COLO668 (cell line): ENCODE measurements at regions not wholly inside any gene's neighbourhood (a gene's known extent, or its start where the extent isn't known, plus 50 kb on each side); places are given as distances from the start of the nearest gene placed in this dataset.
A peak's percentile ranks its signal among the peaks of the same experiment; 100 is the strongest.

Experiments
- DNase-seq: peaks from one replicate; lab custom pipeline; 2025; ENCODE audit not compliant: unreplicated experiment; lab: John Stamatoyannopoulos, UW

DNA sequence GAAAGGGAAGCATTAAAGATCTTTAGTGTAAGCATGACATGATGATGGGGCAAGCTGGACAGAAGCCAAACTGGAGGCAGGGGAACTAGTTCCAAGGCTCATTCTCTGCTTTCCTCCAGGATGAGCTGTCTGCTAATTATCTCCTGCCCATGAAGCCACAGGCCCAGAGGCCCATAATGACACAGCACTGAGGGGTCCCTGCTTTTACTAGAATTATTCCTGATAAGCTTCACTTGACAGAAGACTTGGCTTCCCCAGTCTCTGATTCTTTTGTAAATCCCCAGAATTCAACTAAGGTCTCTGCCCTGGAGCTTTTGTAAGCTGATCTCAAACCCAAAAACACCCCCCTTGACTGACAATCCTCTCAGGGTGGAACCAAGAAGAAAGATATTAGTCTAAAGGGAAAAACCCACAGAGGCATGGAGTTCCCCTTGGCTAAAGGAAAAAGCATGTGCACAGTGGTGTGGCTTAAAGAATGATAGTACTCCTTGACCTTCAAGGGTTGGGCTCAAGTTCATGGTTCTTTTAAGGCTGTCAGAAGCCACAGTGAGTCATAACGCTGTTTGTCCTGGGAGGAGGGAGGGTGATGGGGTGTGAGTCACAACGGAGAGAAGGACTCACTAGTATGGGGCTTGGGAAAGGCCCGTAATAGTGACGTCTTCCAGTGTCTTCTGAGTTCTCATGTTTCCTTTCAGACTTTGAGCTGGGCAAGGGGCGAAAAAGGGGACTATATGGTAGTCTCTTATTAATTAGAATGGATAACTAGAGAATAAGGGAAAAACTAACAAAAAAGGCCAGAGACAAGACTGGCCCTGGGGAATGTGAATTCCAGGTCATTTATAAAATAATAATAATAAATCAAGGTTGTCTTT, 146.0 kb upstream of the CPEB2 start:
- no peak for DNase-seq

DNA sequence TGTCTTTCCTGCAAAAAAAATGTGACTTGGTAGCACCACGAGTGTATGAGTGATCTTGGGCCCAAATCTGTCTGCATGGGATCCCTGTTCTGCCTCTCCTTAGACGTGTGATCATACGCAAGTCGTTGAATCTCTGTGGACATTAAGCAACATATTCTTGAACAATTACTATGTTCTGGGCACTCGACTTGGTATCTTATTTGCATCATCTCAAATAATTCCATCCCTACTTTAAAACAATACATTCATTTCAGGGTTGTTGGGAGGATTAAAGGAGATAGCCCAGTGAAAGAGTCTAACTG, 145.4 kb upstream of the CPEB2 start:
- no peak for DNase-seq

DNA sequence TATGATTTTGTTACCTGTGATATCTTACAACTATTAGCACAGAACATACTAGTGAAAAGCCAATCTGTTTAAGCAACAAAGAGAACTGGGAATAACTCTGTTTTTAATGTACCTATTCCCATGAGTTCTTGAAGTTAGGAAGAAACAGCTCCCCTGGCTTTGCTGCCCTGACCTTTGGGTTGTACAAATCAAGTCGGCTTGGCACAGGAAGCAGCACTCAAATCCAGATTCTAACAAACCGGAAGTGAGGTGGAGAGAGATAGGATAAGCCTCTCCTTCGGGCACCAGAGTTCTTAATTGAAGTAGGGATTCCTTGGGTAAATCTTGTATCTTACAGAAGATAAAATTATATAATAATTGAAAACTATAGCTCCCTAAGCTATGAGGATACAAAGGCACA, 144.8 kb upstream of the CPEB2 start:
- no peak for DNase-seq

DNA sequence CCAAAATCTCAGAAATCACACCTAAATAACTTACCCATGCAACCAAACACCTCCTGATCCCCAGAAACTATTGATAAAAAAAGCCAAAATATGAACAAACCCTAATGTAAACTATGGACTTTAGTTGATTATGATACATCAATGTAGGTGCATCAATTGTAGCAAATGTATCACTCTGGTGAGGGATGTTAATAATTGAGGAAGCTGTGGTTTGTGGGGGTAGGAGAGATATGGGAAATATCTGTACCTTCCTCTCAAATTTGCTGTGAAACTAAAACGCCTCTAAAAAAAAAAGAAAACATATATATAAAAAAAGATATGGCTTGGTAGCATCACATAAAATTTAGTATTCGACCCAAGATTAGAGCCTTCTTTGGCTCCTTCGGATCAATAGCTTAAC, 144.3 kb upstream of the CPEB2 start:
- no peak for DNase-seq

DNA sequence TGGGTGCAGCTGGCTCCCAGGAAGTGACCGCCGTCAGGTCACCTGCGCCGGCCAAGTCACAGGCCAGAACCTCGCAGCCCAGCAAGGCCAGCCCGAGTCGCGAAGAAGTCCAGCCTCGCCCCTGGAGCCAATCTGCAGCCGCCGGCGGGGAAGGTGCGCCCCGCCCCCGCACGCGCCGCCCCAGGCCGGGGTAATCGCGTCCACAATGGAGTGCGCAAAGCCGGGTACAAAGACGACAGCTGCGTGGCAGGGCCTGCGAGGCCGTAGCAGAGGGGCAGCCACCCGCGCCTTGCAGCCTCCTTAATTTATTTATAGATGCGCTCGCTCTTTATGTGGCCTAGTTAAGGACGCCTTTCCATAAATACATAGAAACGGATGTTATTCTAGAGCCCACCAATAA, 139.4 kb upstream of the CPEB2 start:
- DNase-seq: peak; percentile 38

DNA sequence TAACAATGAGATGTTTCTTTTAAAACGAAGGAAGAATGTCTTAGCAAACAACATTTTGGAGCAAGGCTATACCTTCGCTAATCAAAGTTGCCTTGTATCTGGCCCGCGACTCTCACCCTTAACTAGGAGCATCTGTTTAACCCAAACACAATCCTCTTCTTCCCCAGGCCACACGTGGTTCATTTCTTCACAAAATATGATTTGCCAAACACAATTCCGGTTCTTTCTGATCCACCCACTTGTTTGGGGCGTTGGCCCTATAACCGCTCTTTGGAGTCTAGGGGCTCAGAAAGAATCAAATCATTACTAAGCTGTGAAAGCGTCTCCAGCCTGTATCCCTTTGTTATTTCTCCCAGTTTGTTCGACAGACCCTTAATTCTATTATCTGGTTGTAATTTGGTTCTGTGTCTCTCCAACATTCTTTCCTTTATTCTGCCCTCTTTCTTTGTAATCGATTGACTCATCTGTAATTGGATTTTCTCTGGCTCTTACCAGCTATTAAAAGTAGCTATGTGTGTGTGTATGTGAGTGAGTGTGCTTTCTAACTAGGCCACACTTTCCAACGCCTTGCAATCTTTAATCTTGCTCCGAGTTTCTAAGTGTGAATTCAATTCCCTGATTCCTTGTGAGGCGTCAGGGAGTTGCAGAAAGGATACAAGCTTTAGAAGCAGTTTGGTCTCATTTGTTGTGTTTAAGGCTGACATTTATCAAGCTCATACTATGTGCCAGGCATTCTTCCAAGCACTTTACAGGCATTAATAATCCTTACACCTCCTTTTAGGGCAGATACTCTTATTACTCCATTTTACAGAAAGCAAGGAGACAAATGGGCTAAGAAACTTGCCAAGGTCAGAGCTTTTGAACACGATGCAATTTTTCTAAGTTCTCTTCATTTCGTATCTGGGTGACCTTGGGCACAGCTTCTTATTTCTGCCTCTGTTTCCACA, 138.6 kb upstream of the CPEB2 start:
- no peak for DNase-seq

DNA sequence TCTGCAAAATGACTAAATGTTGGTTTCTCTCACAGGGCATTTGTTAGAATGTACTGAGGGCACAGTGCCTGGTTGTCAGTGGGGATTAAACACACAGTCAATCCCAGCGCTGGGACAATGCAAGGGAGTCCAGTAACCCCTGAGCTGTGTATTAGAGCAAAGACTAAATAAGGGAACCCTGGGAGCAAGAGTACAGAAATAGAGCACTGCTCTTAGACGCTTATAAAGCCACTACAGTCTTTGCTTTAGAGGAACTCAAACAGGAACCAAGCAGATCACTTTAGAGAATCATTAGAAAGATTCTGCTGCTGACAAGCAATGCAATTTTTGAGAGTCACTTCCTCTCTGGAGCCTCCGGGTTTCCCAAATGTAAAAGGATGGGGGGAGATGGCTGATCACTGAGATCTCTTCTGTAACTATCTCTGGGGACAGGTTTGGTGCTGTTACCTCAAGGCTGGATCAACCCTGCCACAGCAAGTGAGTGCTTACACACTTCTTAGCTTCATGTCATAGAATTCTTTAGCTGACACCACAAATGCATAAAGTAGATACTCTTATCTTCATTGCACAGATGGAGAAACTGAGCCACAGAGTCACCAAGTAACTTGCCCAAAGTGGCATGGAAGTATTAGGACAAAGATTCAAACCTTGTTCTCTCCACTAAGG, 137.8 kb upstream of the CPEB2 start:
- no peak for DNase-seq

DNA sequence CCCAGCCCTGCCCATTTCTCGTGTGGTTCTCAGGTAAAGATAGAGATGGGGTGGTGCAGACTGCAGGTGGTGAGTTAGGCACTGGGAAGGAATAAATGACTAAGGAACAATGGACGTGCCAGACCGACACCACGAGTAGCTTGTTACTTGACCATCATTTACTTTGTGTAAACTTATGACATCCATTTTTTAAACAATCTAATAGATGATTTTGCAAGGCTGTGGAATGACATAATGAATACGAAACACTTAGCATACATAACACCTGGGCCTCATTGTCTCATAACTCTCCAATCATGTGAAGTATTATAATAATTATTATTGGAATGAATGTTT, 137.3 kb upstream of the CPEB2 start:
- no peak for DNase-seq

DNA sequence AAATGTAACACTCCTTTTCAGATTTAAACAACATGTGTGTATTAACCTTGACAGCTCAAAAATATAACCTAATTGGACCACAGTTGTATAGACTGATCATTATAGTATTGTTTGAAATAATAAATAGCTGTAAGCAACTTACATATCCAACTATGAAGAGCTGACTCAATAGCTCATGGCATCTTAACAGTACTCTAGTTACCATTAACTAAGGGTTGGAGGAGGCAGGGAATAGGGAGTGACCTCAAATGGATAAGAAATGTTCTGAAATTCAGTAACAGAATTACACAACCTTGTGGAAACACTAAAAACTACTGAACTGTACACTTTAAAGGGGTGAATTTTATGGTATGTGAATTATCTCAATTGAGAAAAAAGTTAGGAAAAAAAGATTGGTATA, 136.5 kb upstream of the CPEB2 start:
- no peak for DNase-seq

DNA sequence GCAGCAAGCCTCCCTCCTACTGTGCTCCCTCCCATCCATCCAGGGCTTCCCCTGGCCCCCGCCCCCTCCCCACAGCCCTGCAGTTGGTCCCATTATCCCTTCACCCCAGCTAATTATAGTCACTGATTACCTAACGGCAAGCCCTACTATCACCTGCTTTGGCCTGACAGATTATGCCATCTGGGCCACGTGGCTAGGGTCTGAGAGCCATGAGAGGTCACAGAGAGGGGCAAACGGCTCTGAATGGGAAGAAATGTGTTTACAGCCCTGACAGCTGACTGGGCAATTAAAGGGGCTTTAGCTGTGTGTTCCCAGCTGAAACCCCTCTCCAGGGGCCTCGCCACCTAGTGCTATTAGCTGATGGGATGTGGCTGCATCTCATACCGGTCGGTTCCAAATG, 134.4 kb upstream of the CPEB2 start:
- no peak for DNase-seq

DNA sequence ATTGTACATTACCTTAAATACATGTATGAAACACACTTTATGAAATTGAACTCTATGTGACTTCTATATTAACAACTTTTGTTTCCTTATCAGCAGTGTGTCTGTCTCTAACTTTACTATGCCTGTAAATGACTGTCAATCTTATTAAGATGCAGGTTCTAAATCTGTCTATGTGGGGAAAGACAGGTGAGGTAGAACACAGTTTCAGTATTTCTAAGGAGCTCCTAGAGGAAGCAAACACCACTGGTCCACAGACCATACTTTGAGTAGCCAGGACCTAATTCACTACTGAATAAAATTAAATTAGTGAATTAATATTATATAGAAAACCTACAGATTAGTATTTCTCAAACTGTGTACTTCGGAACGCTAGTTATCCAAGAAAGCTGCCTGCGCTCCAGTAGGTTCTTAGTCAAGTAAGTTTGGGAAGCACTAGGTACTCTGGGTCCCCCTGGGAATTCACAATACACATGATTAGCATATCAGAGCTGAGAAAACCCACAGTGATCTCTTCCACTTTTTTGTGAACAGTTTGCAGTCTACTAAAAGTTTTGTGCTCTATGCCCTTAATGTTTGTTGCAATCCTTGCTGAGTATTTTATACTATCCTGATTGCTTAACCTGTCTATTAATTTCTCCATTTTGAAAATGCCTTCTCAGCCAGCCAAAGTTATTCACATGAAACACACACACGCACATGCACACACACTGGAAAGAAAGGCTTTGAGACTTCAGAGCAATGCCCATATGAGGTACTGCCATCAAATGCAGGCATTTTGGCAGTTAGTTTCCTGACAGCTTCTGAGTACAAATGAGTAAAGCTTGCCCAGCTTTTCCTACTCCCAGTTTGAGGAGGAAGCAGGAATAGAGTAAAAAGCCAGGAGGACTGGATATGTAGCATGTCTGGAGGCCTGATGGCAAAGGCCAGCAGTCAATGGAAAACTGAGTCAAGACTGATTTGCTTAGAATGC, 133.6 kb upstream of the CPEB2 start:
- no peak for DNase-seq

DNA sequence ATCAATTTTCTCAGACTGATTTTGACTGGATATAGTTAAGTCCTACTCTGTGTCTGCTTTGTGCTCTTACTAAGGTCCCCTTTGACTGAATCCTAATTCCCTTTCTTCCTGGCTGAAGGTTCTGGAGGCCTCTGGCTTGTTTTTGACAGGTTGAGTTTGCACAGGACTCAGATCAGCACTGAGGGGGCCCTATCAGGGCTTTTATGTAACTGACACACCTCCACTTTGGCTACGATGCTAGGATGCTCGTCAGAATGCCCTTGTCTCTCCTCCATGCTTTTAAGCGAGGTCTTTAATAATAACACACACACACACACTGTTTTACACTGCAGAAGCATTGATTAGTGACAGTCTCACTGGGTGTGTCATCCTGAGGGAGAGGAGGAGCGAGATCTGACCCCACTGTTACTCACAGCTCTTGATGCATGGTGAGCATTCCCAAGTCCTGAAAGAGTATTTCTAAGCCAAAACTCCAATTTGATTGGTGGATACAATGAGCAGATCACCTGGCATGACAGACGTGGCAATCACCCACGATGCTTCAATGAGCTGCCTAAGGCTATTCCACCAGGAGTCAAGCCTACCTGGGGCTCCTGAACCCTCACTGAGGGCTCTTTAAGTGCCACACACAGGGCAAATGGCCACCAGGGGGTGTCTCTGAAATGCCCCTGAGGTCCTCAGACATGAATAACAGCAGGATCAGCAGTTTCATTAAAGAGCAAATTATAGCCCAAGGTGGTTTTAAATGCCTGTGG, 130.4 kb upstream of the CPEB2 start:
- DNase-seq: peak; percentile 35

DNA sequence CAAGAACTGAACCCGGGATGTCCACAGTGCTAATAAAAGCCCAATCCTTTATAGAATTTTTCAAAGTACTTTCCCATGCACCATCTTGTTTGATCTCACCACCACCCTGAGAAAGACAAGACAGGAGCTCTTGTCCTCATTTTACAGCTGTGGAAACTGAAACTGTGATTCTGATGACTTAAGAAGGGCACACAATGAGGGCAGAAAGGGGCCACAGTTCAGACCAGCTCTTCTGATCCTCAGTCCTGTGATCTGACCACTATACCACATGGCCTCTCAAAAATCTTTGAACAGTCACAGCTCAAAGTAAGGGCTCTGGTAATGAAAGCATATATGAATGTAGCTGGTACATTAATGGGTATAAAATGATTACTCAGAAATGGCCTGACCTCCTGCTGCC, 127.3 kb upstream of the CPEB2 start:
- DNase-seq: no peak

DNA sequence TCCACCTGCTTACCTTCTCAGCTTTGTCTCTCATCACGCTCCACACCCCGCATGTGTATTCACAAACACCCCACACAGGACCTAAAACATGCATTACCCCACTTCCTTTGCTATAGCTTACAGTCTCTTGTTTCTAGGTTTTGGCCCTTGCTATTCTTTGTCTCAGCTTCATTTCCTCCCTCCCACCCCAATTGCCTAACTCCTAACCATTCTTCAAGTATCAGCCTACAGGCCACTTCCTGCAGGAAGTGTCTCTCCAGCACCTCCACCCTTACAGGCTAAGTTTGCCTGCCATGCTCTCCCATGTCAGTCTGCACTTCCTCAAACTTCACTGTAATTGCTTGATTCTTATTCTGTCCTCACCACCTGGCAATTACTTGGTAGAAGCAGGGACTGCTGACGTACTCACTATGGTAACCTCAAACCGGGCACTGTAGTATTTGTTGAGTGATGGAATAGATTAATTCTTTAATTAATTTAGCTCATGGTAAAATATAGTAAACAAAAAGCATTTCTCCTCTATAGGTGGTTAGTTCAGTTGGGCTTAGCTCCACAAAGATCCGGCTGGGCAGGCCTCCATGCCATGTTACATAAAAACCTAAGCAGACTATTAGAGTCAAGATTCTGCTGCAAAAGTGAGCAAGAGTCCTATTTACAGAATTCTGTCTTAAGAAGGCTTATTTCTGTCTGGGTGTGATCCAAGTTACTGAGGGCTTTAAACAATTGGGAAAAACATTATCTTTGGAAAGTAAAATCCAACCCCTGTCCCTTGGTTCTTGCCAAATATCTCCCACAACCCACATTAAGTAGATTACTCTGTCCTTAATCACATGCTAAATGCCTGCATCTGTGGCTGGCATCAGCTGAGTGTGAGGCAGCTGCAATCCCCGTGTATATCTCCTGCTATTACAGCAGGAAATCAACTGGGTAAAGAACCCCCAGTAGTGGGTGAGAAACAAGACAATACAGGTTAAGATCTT, 124.7 kb upstream of the CPEB2 start:
- DNase-seq: no peak

DNA sequence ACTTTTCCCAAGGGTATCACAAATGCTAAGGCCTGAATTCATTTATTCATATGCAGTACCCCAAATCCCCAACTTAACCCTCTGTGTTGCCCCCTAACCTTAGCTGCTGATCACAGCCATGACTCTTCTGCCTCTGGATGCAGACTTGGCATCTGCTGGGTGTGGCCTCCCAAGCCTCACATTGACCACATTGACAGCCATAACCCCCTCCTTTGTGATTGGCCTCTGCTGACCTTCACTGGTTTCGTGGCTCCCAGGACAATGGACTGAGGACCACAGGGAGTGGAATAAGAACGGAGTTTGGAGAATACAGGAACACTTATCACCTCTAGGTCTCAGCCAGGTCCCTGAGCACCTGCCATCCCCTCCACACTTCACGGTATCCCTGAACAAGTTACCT, 123.6 kb upstream of the CPEB2 start:
- no peak for DNase-seq

DNA sequence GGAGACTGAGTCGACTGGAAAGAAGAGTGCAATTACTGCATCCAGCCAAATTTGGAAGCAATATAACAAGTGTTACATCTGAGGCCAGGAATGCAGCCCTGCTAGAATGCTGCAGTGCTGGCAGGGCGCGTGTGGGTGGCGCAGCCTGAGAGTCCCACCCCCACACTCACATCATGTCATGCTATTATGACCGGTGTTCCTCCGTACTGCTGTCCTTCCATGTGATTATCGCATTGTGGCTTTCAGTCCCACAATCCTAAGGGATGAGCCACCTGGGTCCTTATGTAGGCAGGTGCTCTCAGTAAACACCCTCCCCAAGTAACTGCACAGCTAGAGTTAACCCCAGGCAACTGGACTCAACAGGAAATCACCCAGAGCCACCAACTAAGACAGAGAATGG, 122.6 kb upstream of the CPEB2 start:
- peak; percentile 72 for DNase-seq

DNA sequence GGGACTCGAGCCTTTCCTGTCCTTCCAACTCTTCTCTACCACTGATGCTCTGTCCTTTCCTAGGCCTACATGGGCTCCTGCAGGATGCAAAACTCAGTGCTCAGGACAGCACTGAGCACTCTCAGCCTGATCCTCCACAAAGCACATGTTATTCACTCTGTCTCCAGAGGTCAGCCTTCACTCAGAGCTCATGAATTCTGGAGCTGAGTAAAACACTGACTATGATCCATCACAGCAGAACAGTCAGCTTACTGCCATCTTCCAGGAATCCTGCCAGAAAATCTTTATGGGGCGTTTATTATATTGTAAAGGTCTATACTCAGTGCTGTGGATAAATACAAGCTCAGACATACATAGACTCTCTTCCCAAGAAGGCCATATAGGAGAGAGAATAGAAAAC, 121.5 kb upstream of the CPEB2 start:
- DNase-seq: no peak

DNA sequence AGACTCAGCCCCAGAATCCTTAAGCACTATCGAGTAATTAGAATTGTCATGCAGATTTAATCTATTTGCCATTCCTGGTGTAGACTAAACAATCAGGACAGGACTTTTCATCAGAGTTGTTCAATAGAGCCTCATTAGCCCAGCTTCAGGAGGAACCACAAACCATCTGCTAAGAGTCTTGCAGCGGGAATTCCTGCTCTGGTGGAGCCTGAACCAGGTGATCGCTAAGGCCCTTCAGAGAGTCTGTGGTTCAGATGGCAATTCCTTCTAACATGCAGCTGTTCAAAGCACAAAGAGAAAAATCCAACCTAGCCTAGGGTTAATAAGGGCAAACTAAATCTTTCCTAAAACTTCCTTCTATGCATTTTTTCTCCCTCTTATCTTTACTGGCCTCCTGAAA, 119.1 kb upstream of the CPEB2 start:
- DNase-seq: no peak

DNA sequence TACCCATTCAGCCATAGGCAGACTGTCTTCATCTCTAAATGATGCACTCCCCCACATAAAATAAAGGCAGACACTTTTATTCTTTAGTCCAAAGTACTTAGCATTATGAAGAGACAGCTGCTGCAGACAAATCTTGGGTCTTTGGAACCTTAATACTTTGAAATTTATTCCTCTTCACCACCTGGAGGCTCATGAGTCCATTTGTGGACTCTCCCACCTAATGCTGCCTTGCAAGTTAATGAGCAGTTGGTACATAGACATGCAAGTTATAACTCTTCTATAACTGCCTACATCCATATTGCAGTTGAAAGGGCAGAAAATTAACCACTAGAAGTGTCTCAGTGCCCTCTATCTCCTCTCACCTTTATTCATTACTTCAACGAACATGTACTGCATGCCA, 118.6 kb upstream of the CPEB2 start:
- DNase-seq: no peak
